CD4-positive, alpha-beta T cell treated with Interleukin-10 for 1 hour (primary cell): ENCODE measurements at regions not wholly inside any gene's neighbourhood (a gene's known extent, or its start where the extent isn't known, plus 50 kb on each side); places are given as distances from the start of the nearest gene placed in this dataset.

Experiments
- DNase-seq: peaks from one replicate; pipeline ENCODE4 v3.0.0-alpha.2; 2020

GRCh38 chr18:45119876-45120275 lies 439.2 kb downstream of the SETBP1 start:
- DNase-seq = no peak

- no peak for DNase-seq
Observed at GRCh38 chr18:45121146-45121545, 440.5 kb downstream of the SETBP1 start.

- no peak for DNase-seq
Observed at GRCh38 chr18:45122506-45122905, 441.8 kb downstream of the SETBP1 start.

- DNase-seq = no peak
Observed at GRCh38 chr18:45127405-45127804, 446.7 kb downstream of the SETBP1 start.

- DNase-seq = no peak
Observed at GRCh38 chr18:45133276-45133675, 452.6 kb downstream of the SETBP1 start.

GRCh38 chr18:45136381-45137086 lies 455.8 kb downstream of the SETBP1 start:
- no peak for DNase-seq

- DNase-seq = no peak
Observed at GRCh38 chr18:45137087-45137419, 456.4 kb downstream of the SETBP1 start.

GRCh38 chr18:45139478-45139877 lies 458.8 kb downstream of the SETBP1 start:
- no peak for DNase-seq

- no peak for DNase-seq
Observed at GRCh38 chr18:45142868-45143267, 462.2 kb downstream of the SETBP1 start.

- no peak for DNase-seq
Observed at GRCh38 chr18:45149712-45150111, 465.6 kb upstream of the SLC14A2 start.

- no peak for DNase-seq
Observed at GRCh38 chr18:45151645-45152044, 463.6 kb upstream of the SLC14A2 start.

GRCh38 chr18:45155526-45155925 lies 459.8 kb upstream of the SLC14A2 start:
- no peak for DNase-seq

GRCh38 chr18:45156946-45157345 lies 458.3 kb upstream of the SLC14A2 start:
- no peak for DNase-seq

GRCh38 chr18:45157576-45157975 lies 457.7 kb upstream of the SLC14A2 start:
- DNase-seq = no peak

- DNase-seq = no peak
Observed at GRCh38 chr18:45161850-45162249, 453.4 kb upstream of the SLC14A2 start.

GRCh38 chr18:45163871-45164270 lies 451.4 kb upstream of the SLC14A2 start:
- DNase-seq = no peak

- no peak for DNase-seq
Observed at GRCh38 chr18:45164551-45164950, 450.7 kb upstream of the SLC14A2 start.

GRCh38 chr18:45165176-45165713 lies 450.0 kb upstream of the SLC14A2 start:
- no peak for DNase-seq

GRCh38 chr18:45165871-45166270 lies 449.4 kb upstream of the SLC14A2 start:
- no peak for DNase-seq

- DNase-seq = no peak
Observed at GRCh38 chr18:45166341-45166835, 448.9 kb upstream of the SLC14A2 start.

- DNase-seq = no peak
Observed at GRCh38 chr18:45166836-45167551, 448.3 kb upstream of the SLC14A2 start.

GRCh38 chr18:45167631-45168280 lies 447.5 kb upstream of the SLC14A2 start:
- DNase-seq = no peak

GRCh38 chr18:45168866-45169600 lies 446.2 kb upstream of the SLC14A2 start:
- DNase-seq = no peak
